ENCODE measurements at regions not wholly inside any gene's neighbourhood (a gene's known extent, or its start where the extent isn't known, plus 50 kb on each side); places are given as distances from the start of the nearest gene placed in this dataset.
A peak's percentile ranks its signal among the peaks of the same experiment; 100 is the strongest.

DNA sequence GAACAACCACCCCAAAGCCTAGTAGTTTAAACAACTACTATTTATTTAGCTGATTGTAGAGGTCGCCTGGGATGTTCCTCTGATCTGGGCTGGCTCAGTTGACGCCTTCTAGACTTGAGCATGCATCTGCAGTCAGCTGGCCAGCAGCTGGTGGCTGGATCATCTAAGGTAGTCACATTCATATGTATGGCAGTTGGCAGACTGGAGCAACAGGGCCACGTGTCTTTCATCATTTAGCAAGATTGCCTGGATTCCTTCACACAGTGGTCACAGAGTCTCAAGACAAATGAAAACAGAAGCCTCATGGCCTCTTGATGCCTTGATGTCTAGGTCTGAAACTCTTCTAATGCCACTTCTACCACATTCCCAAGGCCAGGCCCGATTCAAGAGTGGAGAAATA, 220.6 kb upstream of the S100G start:
- Histone ChIP-seq H3K9me3 (replicated peaks) (no peaks in the 10 kb centered on the region), H3K4me3 (no peak overlapping the region), H3K27ac (replicated peaks) (no peak overlapping the region), H3K4me1 (no peaks in the 10 kb centered on the region), H3K36me3 (no peaks in the 10 kb centered on the region), H3K27me3 (ENCODE audit: low read depth) (no peaks in the 10 kb centered on the region)
- no peak for DNase-seq
- TF ChIP-seq CTCF (IDR thresholded peaks at IDR 0.05; ENCODE audit: borderline replicate concordance) = no peak
- intact Hi-C loops (cut with micrococcal nuclease) = no loop called here

DNA sequence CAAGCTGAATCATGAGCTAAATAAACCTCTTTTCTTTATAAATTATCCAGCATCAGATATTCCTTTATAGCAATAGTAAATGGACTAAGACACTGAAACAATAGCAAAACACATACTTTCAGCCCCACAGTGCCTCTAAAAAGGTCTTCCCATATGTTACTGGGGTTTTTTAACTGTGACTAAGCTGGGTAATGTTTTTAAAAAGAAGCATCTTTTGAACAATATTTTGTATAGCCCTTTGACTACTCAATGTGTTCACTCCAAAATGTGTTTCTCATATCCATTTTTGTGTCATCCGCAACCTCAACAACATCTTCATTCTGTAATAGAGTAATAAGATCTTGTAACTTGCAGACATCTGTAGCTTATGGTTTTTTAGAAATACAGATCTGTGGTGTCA, 218.7 kb upstream of the S100G start:
- Histone ChIP-seq H3K4me3 (no peak overlapping the region), H3K27ac (replicated peaks) (no peak overlapping the region), H3K4me1 (no peaks in the 10 kb centered on the region), H3K36me3 (no peaks in the 10 kb centered on the region), H3K9me3 (replicated peaks) (no peaks in the 10 kb centered on the region), H3K27me3 (ENCODE audit: low read depth) (no peaks in the 10 kb centered on the region)
- DNase-seq = no peak
- TF ChIP-seq CTCF (IDR thresholded peaks at IDR 0.05; ENCODE audit: borderline replicate concordance) = no peak
- intact Hi-C loops (cut with micrococcal nuclease) = no loop called here

GRCh38 chrX:16433021-16433420, 216.9 kb upstream of the S100G start:
- Histone ChIP-seq H3K9me3 (replicated peaks) (no peaks in the 10 kb centered on the region), H3K27ac (replicated peaks) (no peak overlapping the region), H3K36me3 (no peaks in the 10 kb centered on the region), H3K4me3 (no peak overlapping the region), H3K4me1 (no peaks in the 10 kb centered on the region), H3K27me3 (ENCODE audit: low read depth) (no peaks in the 10 kb centered on the region)
- intact Hi-C loops (cut with micrococcal nuclease) = no loop called here
- no peak for DNase-seq
- TF ChIP-seq CTCF (IDR thresholded peaks at IDR 0.05; ENCODE audit: borderline replicate concordance) = no peak

DNA sequence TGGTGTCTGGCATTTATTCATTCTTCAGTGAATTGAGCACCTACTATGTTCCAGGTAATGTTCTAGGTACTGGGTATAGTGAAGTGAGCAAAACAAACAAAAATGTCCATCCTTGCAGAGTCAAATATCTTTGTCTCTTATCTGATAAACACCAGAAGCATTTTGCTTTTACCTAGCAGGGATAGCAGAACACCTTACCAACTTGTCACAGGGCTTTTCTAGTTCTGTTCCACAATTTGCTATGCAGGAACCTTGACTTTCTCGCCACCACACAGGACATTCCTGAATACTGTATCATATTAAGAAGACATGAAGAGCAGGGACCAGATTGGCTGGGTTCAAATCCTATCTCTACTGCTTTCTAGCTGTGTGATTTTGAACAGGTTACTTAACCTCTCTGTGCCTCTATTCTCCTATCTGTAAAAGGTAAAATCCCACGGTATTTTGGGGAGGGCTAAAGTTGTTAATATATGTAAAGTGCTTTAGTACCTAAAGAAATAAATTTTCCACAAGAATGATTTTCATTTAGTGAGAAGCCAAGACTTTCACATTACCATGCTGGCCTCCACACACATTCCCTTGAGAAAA, 214.5 kb upstream of the S100G start:
- DNase-seq = no peak
- H3K27ac ChIP-seq (replicated peaks) = no peak overlapping the region
- H3K4me3 ChIP-seq = no peak overlapping the region
- H3K27me3 ChIP-seq (ENCODE audit: low read depth) = no peaks in the 10 kb centered on the region
- no peaks in the 10 kb centered on the region for H3K36me3 ChIP-seq
- no peaks in the 10 kb centered on the region for H3K4me1 ChIP-seq
- intact Hi-C loops (cut with micrococcal nuclease) = no loop called here
- no peaks in the 10 kb centered on the region for H3K9me3 ChIP-seq (replicated peaks)
- no peak for TF ChIP-seq CTCF (IDR thresholded peaks at IDR 0.05; ENCODE audit: borderline replicate concordance)

- DNase-seq = peak; percentile 58
- intact Hi-C loops (cut with micrococcal nuclease) = no loop called here
- Histone ChIP-seq H3K9me3 (replicated peaks) (no peaks in the 10 kb centered on the region), H3K4me3 (no peak overlapping the region), H3K36me3 (no peaks in the 10 kb centered on the region), H3K27ac (replicated peaks) (no peak overlapping the region), H3K27me3 (ENCODE audit: low read depth) (no peaks in the 10 kb centered on the region), H3K4me1 (no peaks in the 10 kb centered on the region)
- TF ChIP-seq CTCF (IDR thresholded peaks at IDR 0.05; ENCODE audit: borderline replicate concordance) = peak; percentile 68
These were observed 213.4 kb upstream of the S100G start for GRCh38 chrX:16436348-16437188.
